GM06990 (cell line): ENCODE measurements at regions not wholly inside any gene's neighbourhood (a gene's known extent, or its start where the extent isn't known, plus 50 kb on each side); places are given as distances from the start of the nearest gene placed in this dataset.
A peak's percentile ranks its signal among the peaks of the same experiment; 100 is the strongest.
"Not testable (repeated sequence)": the region's sequence is repeated elsewhere in the genome, so short reads cannot be mapped to it uniquely, and the experiment has no call there.

Source experiments
- DNase-seq: peaks from one replicate; pipeline ENCODE4 v3.0.0-alpha.2; 2011; ENCODE audit not compliant: insufficient read length; ENCODE audit errors: extremely low read depth
- H3K27me3 ChIP-seq: replicated peaks from 2 replicates; pipeline ENCODE4 v1.6.0; 2011; ENCODE audit warnings: low read length; ENCODE audit not compliant: control insufficient read depth, insufficient read depth
- H3K36me3 ChIP-seq: 2 replicates; pipeline ENCODE4 v1.5.1; 2011; ENCODE audit warnings: low read length; ENCODE audit not compliant: control insufficient read depth, insufficient read depth
- H3K4me3 ChIP-seq: replicated peaks from 2 replicates; pipeline ENCODE4 v1.5.1; 2011; ENCODE audit warnings: low read depth, mild to moderate bottlenecking, control low read depth, low read length
- CTCF ChIP-seq: IDR thresholded peaks from 2 replicates; pipeline ENCODE4 v1.5.1; 2011; ENCODE audit warnings: low read length, control low read depth, mild to moderate bottlenecking, inconsistent platforms; ENCODE audit not compliant: insufficient read depth, poor library complexity, severe bottlenecking

- no peak for TF ChIP-seq CTCF
- Histone ChIP-seq H3K4me3 (no peak overlapping the region), H3K36me3 (no peaks in the 10 kb centered on the region), H3K27me3 (no peaks in the 10 kb centered on the region)
- no peak for DNase-seq
These were observed 62.1 kb upstream of the CAPRIN1 start for GRCh38 chr11:33989461-33989860.

- Histone ChIP-seq H3K27me3 (no peaks in the 10 kb centered on the region), H3K36me3 (no peaks in the 10 kb centered on the region), H3K4me3 (no peak overlapping the region)
- no peak for TF ChIP-seq CTCF
- DNase-seq, result no peak
These were observed 62.8 kb upstream of the CAPRIN1 start for GRCh38 chr11:33988586-33989370.

GRCh38 chr11:33987975-33988580 lies 63.5 kb upstream of the CAPRIN1 start:
- H3K36me3 ChIP-seq, result no peaks in the 10 kb centered on the region
- TF ChIP-seq CTCF, result peak; percentile 84
- no peak for DNase-seq
- H3K4me3 ChIP-seq, result no peak overlapping the region
- H3K27me3 ChIP-seq, result no peaks in the 10 kb centered on the region

- TF ChIP-seq CTCF, result no peak
- DNase-seq, result no peak
- Histone ChIP-seq H3K27me3 (no peaks in the 10 kb centered on the region), H3K36me3 (no peaks in the 10 kb centered on the region), H3K4me3 (no peak overlapping the region)
These were observed 64.0 kb upstream of the CAPRIN1 start for GRCh38 chr11:33987545-33987944.

GRCh38 chr11:33986597-33987501 lies 64.7 kb upstream of the CAPRIN1 start:
- not testable (repeated sequence) for H3K27me3 ChIP-seq, H3K36me3 ChIP-seq, H3K4me3 ChIP-seq, DNase-seq
